Activated naive CD8-positive, alpha-beta T cell (primary cell): ENCODE measurements at regions not wholly inside any gene's neighbourhood (a gene's known extent, or its start where the extent isn't known, plus 50 kb on each side); places are given as distances from the start of the nearest gene placed in this dataset.

Experiments used
- H3K27ac Mint-ChIP-seq: one replicate; pipeline ENCODE4 v1.8.0; 2021; ENCODE audit warnings: mixed read lengths
- H3K27me3 Mint-ChIP-seq: one replicate; pipeline ENCODE4 v1.8.0; 2021; ENCODE audit warnings: mixed read lengths
- H3K36me3 Mint-ChIP-seq: one replicate; pipeline ENCODE4 v1.8.0; 2021; ENCODE audit warnings: mixed read lengths
- H3K4me1 Mint-ChIP-seq: one replicate; pipeline ENCODE4 v1.8.0; 2021; ENCODE audit warnings: low read depth, mixed read lengths
- H3K4me3 Mint-ChIP-seq: one replicate; pipeline ENCODE4 v1.8.0; 2021; ENCODE audit warnings: mild to moderate bottlenecking, mixed read lengths
- H3K9me3 Mint-ChIP-seq: one replicate; pipeline ENCODE4 v1.8.0; 2021; ENCODE audit warnings: low read depth, mixed read lengths

DNA sequence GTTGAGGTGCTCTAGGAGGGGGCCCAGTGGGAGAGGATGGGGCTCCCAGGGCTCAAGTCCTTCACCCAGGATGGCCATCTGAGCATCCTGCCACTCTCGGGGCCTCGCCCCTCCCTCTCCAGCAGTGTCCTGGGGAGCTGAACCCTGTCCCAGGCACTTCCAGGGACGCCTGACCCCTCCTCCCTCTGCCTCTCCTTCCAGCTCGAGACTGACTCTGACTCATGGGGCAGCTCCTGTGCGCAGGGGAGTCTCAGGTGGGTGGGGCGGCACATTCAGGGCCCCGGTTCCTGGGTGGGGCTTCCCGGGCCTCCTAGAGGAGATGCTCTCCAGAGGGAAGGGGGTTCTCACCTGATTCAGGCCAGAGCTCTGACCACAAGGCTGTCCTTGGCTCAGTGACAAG is 77.1 kb upstream of the IGLL5 start:
- no peak overlapping the region for H3K4me3 Mint-ChIP-seq
- no peaks in the 10 kb centered on the region for H3K36me3 Mint-ChIP-seq
- no peaks in the 10 kb centered on the region for H3K9me3 Mint-ChIP-seq
- no peak overlapping the region for H3K27ac Mint-ChIP-seq
- H3K4me1 Mint-ChIP-seq = peaks cover 38% of the 10 kb centered on the region
- H3K27me3 Mint-ChIP-seq = no peaks in the 10 kb centered on the region

DNA sequence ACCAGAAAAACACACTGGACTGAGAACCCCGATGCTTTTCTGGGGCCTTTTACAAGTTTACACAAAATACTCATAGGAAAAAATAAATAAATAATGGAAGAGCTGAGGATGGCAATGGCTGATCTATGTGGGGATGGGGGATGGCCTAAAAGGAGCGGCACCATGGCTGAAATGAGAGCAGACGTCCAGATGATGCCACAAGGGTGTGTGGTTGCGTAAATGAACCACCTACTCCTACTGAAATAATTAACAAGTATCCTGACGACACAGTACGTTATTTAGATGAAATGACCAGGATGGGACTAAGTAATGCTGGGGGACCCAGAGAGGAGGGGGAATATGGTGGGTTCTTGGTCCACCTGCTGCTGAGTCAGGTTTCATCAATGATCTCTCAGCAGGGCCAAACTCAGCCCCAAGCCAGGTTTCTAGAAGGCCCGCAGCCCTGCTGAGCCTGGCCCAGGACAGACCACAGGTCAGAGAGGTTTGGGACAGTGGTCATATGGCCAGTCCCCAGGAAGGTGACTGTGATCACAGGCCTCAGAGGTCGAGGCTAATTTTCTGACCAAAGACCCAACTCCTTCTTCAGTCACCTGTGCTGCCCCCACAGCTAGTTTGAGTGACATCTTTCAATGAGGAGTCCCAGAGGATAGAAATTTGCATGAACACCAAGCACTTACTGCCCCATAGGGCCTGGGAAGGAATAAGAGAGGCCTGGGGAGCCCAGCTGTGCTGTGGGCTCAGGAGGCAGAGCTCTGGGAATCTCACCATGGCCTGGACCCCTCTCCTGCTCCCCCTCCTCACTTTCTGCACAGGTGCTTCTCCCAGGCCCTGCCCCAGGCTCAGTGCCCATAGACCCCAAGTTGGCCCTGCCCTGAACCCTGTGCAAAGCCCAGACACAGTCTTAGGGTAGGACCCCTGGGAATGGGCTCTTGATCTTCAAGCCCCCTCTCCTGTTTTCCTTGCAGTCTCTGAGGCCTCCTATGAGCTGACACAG is 76.3 kb upstream of the IGLL5 start:
- Mint-ChIP-seq H3K4me1 (peaks cover 46% of the 10 kb centered on the region), H3K27me3 (no peaks in the 10 kb centered on the region), H3K4me3 (no peak overlapping the region), H3K36me3 (no peaks in the 10 kb centered on the region), H3K27ac (no peak overlapping the region), H3K9me3 (no peaks in the 10 kb centered on the region)

DNA sequence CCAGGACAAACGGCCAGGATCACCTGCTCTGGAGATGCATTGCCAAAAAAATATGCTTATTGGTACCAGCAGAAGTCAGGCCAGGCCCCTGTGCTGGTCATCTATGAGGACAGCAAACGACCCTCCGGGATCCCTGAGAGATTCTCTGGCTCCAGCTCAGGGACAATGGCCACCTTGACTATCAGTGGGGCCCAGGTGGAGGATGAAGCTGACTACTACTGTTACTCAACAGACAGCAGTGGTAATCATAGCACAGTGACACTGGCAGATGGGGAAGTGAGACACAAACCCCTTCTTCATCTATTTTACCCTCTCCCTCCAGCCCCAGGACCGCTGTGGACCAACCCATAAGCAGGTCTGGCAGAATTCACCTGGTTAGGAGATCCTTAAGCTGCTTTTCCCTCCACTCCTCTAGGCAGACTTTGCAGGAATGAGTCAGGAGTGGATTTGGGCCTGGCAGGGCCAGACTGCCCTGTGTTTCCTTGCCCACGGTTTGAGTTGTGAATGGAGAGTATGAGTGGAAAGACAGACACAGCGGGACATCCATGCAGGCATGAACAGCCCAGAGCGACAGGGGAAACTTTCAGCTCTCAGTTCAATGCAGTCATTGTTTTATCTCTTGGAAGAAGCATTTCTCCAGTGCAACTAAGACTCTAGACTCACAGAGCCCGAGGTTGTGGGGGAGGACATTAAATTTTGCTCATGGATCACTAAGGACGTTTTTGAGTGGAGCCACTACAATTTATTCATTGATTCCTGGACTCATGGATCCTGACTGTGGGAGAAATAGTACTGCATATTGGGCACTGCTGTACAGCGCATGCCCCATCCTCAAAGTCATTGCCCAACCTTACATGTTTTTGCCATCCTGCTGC is 75.3 kb upstream of the IGLL5 start:
- Mint-ChIP-seq H3K4me3 (no peak overlapping the region), H3K9me3 (no peaks in the 10 kb centered on the region), H3K27ac (no peak overlapping the region), H3K4me1 (peaks cover 53% of the 10 kb centered on the region), H3K36me3 (no peaks in the 10 kb centered on the region), H3K27me3 (no peaks in the 10 kb centered on the region)

DNA sequence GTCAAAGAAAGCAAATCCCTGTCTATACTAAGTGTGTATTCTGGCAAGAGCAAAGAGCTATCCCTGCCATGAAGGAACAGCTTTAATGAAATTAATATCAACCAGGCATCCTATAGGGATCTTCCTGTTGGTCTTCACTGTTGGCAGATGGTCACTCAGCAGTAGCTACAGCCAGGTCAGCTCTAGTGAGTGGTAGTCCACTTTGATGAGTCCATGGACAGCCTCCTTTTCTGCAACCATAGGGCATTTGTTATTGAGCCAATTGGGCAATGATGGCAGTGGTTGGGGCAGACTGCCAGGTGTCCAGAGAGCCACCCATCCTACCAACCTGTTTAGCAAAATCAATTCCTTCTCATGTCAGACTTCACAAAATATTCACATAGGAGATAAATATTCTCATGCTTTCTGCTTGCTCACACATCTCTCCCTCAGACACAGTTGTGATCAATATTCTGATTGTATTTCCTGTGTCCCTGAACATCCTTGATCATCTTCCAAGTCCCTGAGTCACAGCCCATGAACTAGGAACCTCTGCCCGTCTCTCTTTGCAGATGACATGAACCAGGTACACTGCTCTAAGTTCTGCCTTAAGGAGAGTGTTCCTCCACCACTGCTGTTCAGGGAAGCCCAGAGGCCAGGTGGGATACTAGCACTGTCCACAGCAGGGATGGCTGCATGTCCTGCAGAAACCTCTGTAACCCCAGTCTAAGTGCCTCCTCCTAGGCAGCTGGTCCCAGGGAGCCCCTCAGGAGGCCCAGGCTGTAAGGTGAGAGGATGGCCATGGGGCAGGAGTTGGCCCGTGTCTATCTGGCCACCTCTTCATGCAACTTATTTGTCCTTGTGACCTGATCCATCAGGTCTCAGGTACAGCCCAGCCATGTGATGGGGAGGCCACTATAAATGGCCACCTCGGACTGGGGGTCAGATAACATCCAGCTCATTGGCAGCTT is 74.2 kb upstream of the IGLL5 start:
- H3K27ac Mint-ChIP-seq = no peak overlapping the region
- peaks cover 63% of the 10 kb centered on the region for H3K4me1 Mint-ChIP-seq
- H3K36me3 Mint-ChIP-seq = no peaks in the 10 kb centered on the region
- no peaks in the 10 kb centered on the region for H3K9me3 Mint-ChIP-seq
- no peaks in the 10 kb centered on the region for H3K27me3 Mint-ChIP-seq
- no peak overlapping the region for H3K4me3 Mint-ChIP-seq

DNA sequence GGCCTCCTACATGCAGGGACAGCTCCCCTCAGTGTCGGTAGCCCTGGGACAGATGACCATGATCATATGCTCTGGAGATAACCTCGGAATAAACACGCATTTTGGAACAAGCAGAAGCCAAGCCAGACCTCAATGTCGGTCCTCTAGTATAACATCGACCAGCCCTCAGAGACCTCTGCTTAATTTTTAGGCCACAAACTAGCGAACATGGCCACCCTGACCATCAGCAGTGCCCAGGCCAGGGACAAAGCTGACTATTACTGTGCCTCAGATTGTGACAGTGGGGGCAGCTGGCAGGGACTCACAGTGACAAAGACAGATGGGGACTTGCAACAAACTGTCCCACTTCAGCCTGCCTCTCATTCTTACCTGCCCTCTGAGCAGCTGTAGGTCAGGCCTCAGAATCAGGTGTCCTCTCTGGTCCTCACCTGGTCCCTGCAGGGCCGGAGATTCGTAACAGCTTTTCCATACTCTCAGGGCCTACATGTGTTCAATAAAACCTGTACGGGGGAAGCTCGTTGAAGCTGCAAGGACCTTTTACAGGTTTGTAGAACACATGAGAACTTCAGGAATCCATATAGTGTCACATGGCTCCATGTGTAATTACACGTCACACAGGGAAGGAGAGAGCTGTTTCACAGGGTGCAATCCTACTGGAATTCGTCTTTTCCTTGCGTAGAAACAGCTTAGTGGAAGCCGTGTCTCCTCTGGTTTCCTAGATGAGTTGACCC is 72.8 kb upstream of the IGLL5 start:
- Mint-ChIP-seq H3K27me3 (no peaks in the 10 kb centered on the region), H3K27ac (peak overlapping the region; percentile 7), H3K36me3 (no peaks in the 10 kb centered on the region), H3K4me3 (no peak overlapping the region), H3K9me3 (no peaks in the 10 kb centered on the region), H3K4me1 (peaks cover 74% of the 10 kb centered on the region)

DNA sequence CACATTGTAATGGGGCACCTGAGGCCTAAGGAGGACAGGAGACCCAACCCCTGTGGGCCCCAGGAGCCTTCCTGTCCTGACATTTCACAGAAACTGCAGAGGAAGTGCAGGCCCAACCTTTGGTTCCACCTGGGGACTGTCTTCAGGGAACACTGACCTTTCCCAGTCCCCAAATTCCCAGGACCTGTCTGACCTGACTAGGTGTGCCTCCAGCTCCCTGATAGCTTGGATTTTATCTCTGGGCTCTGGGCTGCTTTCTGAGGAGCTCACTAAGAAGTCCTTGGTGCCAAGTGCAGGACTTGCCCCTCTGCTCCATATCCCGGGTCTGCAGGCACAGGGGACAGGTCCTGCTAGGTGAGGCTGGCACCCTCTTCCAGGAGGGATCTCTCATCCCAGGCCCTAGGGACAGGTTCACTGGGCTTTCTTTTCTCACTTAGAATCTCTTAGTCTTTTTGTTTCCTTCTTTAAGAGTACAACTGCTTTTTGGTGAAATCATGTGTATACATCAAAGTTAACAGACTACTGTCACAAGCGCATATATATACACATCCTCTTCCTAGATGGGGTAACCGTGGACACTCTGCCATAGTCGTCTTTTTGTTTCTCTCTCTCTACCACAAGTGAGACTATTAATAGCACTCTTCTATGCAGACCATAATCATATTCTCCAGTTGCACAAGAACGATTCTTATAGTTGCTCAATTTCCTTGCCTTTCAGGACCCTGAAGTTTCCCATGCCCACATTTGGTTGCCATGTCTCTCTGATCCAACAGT is 72.0 kb upstream of the IGLL5 start:
- Mint-ChIP-seq H3K4me3 (no peak overlapping the region), H3K36me3 (no peaks in the 10 kb centered on the region), H3K9me3 (no peaks in the 10 kb centered on the region), H3K4me1 (peaks cover 79% of the 10 kb centered on the region), H3K27ac (peak overlapping the region; percentile 7), H3K27me3 (no peaks in the 10 kb centered on the region)

DNA sequence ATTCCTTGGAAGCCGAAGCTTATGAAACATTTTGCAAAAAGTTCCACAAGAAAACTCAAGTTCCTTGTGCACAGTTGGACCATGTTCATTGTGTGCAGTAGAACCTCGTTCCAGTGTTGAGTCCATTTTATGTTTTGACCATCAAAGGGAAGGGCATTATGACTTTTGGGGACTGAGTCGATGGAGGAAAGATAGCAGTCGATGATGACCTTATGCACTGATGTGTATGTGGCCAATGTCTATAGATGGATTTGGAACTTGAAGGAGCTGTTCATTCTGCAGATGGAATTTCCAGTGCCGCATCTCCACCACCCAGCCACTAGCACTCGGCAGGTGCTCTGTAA is 71.5 kb upstream of the IGLL5 start:
- Mint-ChIP-seq H3K9me3 (no peaks in the 10 kb centered on the region), H3K27ac (no peak overlapping the region), H3K4me3 (no peak overlapping the region), H3K4me1 (peaks cover 83% of the 10 kb centered on the region), H3K27me3 (no peaks in the 10 kb centered on the region), H3K36me3 (no peaks in the 10 kb centered on the region)

DNA sequence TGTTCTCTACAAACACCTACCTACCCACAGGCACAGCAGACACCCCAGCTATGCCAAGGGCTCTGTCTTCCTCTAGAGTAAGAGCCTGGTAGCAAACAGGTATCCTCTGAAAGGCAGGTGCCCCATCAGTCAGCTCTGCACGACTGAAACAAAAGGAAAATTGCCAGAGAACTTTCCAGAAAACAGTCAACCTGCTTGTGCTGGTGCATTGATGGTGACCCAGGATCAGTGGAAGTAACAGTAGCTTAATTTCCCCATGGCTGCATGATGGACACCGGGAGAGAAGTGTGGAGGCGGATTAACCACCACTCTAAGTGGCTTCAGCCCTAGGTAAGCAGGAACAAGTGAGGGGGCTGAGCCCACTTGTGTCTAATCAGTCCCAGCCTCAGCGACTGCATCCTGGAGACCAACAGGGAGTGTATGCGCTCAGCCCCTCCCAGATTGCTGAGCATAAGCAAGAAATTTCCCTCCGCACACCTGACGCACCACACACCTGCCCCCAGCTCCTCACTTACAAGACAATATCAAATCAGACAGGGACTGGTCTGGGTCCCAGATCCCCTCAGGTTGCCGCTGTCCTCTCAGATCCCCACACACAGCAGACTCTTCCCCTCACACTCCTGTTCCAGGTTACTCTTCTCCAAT is 70.7 kb upstream of the IGLL5 start:
- Mint-ChIP-seq H3K9me3 (no peaks in the 10 kb centered on the region), H3K27me3 (no peaks in the 10 kb centered on the region), H3K36me3 (no peaks in the 10 kb centered on the region), H3K27ac (peak overlapping the region; percentile 67), H3K4me1 (peaks cover 90% of the 10 kb centered on the region), H3K4me3 (no peak overlapping the region)

DNA sequence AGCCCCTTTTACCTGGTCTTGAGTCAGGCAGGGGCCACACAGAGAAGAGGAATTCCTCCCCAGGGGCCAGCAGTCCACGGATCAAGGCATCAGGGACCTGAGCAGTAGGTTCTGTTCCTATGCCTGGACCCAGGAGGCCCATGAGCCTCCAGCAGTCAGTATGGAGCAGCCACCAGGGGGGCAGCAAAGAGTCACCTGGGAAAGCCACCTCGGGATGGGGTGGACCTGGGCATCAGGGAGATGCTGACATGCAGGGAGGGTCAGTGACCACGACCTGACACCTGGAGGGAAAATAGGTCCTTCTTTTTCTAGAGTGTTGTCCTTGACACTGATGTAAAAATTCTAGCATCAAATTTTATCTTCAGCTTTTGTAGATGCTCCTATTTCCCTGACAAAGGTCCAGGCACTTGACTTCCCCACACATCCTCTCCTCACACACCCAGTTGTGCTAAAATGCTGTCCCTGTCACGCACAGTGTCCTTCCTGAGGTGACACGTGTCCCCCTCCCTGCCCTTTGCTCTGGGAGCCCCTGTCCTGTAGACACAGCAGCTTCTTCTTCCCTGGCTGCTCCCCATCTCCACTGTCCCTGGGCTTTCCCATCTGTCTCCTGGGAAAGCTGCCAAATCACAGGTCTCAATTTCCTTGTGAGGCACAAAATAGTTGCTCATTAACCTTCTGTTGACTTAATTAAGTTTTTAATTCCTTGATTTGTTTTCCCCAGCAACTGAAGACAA is 70.0 kb upstream of the IGLL5 start:
- peak overlapping the region; percentile 89 for H3K27ac Mint-ChIP-seq
- no peak overlapping the region for H3K4me3 Mint-ChIP-seq
- no peaks in the 10 kb centered on the region for H3K36me3 Mint-ChIP-seq
- no peaks in the 10 kb centered on the region for H3K27me3 Mint-ChIP-seq
- H3K9me3 Mint-ChIP-seq = no peaks in the 10 kb centered on the region
- peaks cover 93% of the 10 kb centered on the region for H3K4me1 Mint-ChIP-seq

DNA sequence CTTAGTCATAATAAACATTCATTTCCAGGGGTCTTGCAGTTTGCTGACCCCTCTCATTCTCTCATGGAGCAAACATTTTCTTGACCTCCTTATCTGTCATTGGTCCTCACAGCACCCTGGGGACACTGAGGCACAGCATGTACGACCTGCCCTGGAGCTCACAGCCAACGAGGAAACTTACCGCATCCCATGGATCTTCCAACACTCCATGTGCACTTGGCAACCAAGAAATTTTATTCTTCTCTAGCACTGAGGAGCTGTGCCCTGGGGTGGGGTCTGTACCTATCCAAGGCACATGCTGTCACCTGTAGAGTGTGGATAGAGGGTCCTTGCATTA is 69.4 kb upstream of the IGLL5 start:
- H3K27ac Mint-ChIP-seq = peak overlapping the region; percentile 89
- peak overlapping the region; percentile 46 for H3K4me3 Mint-ChIP-seq
- H3K4me1 Mint-ChIP-seq = peaks cover 94% of the 10 kb centered on the region
- H3K27me3 Mint-ChIP-seq = no peaks in the 10 kb centered on the region
- no peaks in the 10 kb centered on the region for H3K36me3 Mint-ChIP-seq
- no peaks in the 10 kb centered on the region for H3K9me3 Mint-ChIP-seq

DNA sequence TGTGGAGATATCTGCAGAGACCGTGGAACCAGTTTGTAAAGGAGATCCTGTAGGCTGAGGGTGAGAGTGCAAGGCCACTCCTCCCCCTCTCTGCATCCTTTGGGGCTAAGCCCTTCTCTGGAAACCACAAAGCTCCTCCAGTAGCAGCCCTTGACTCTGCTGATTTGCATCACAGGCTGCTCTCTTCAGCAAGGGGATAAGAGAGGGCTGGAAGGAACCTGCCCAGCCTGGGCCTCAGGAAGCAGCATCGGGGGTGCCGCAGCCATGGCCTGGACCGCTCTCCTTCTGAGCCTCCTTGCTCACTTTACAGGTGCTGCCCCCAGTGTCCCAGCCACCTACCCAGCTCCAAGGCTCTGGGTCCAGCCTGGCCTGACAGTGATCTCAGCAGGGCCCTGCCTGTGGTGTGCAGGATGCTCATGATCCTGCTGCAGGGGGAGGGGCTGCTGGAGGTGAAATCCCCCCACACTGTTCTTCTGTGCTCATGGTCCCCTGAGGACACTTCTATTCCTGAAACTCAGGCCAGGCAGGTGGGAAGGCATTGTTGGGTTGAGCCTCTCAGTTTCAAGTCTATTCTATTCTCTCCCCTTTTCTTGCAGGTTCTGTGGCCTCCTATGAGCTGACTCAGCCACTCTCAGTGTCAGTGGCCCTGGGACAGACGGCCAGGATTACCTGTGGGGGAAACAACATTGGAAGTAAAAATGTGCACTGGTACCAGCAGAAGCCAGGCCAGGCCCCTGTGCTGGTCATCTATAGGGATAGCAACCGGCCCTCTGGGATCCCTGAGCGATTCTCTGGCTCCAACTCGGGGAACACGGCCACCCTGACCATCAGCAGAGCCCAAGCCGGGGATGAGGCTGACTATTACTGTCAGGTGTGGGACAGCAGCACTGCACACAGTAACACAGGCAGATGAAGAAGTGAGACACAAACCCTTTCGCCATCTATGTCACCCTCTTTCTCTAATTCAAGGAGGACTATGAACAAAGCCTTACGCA is 68.5 kb upstream of the IGLL5 start:
- Mint-ChIP-seq H3K4me3 (peak overlapping the region; percentile 68), H3K9me3 (no peaks in the 10 kb centered on the region), H3K4me1 (peaks cover 97% of the 10 kb centered on the region), H3K27ac (peak overlapping the region; percentile 89), H3K27me3 (no peaks in the 10 kb centered on the region), H3K36me3 (no peaks in the 10 kb centered on the region)

DNA sequence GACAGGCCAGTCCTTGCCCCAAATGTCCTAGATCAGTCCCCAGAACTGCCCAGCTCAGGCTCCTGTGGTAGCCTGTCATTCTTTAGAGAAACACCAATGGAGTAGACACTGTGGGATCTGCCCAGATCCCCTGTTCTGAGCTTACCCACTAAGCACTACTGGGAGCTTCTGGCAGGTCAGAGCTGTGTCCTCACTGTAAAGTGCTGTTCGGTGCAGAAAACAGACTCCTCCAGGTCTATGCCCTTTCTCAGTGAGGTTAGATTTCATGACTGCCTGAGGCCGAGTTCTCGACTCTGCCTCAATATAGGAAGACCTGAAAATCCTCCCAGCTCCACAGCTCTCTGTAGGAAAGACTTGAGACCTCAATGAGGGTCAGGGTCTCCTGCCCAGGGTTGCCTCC is 67.5 kb upstream of the IGLL5 start:
- H3K27ac Mint-ChIP-seq = peak overlapping the region; percentile 89
- H3K4me1 Mint-ChIP-seq = peaks cover 94% of the 10 kb centered on the region
- no peaks in the 10 kb centered on the region for H3K36me3 Mint-ChIP-seq
- H3K9me3 Mint-ChIP-seq = no peaks in the 10 kb centered on the region
- H3K27me3 Mint-ChIP-seq = no peaks in the 10 kb centered on the region
- peak overlapping the region; percentile 68 for H3K4me3 Mint-ChIP-seq
